ENCODE measurements at regions not wholly inside any gene's neighbourhood (a gene's known extent, or its start where the extent isn't known, plus 50 kb on each side); places are given as distances from the start of the nearest gene placed in this dataset.

DNA sequence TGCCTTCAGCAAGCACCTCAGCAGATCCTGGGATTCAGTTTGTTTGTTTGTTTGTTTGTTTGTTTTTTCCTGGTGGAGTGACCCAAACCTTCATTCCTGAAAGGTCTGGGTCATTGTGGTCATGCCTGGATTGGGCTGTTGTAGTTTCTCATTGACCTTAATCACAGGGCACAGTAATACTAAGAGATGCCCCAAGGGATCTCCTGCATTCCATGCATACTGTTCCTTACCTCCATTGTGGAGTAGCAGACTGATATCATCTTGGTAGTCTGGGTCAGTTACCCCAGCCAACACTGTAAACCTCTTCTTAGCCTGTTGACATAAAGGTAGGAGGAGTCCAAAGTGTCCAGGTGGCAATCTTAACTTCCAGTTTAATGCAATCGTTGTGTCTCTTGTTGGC, 1466.7 kb upstream of the CDH9 start:
- DNase-seq (ENCODE audit: low spot score): no peak

DNA sequence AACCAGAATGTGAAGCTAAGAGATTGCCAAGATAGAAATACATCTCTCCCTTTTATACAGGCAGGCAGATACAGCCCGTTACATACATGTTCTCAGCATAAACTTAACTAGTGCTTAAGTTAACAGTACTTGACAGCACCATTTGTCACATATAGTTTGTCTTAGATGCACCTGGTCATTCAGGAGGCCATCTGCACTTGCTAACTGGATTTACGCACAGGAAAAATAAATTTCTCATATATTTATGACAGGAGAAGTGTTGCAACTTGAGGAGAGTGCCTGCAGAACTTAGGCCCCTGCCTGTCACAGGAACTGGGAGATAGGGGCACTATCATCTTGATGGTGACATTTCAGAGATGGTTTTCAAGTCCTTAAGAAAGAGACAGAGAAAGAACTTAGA, 1462.1 kb upstream of the CDH9 start:
- no peak for DNase-seq (ENCODE audit: low spot score)

DNA sequence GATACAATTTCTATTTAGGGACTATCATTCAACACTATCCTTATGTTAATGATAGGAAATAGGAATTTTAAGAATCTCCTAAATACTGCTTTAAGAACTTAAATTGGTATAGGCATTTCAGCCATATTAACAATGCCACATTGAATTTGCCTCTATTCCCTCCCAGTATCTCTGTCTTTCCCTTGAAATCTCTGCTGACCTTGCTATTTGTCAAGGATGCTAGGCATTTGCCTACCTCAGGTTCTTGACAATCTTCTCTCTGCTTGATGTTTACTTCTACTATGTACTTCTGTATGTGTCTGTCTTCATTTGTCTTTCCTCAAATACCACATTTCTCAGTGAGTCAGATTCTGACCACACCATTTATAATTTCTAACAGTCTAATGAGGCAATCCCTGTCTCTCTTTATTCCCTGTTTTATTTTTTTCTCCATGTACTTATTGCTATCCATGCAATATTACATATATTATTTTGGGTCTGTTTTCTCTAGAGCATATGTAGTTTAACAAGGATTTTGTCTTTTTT, 1461.4 kb upstream of the CDH9 start:
- no peak for DNase-seq (ENCODE audit: low spot score)

DNA sequence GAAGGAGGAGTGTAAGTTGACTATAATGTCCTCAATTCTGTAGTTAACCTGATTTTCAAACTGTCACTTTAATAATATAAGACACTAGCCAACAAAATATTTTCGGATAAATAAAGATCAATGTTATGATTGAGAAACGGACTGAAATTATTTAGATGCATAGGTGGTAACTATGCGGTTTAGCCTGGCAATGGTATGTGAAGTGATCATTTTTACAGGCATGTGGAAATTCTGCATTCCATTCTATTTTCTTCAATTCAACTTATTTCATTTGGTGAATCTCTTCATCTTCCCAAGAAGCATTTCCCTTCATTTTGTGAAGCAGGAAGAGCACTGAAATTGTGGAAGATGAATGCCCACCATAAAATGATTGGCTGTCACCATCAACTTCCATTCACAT, 1457.5 kb upstream of the CDH9 start:
- no peak for DNase-seq (ENCODE audit: low spot score)

DNA sequence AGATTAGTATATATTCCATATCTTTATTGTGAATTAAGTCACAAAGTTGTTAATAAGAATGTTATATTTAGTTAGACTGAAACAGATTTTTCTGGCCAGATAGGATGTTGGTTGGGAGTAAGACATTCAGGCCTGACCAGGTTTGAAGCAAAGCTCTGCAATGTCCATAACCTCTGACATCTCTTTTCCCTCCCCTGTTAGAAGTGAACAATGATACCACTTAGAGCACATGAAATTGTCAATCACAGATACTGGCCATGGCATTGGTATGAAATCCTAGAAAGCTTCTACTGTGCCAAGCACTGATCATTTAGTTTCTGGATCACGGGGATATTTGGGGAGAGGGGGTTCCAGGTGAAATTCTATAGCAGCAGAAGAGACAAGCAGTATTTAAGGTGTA, 1455.1 kb upstream of the CDH9 start:
- no peak for DNase-seq (ENCODE audit: low spot score)

DNA sequence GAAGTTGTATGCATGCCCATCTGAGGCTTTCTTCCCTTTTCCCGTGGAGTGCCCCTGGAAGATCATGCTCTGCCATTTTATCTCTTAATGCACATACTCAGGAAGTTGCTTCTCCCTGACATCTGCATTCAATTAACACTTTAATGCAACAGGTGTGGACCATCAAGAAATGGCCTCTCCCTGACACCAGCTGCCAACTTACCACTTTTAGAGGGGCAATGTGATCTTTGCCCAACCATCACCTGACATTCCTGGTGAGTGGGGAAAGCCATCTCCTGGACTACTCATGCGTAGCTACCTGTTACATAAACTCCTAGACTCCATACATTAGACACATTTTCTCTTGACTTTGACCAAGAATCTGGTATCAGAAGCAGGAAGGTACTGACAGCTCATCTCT, 1450.4 kb upstream of the CDH9 start:
- DNase-seq (ENCODE audit: low spot score): no peak

DNA sequence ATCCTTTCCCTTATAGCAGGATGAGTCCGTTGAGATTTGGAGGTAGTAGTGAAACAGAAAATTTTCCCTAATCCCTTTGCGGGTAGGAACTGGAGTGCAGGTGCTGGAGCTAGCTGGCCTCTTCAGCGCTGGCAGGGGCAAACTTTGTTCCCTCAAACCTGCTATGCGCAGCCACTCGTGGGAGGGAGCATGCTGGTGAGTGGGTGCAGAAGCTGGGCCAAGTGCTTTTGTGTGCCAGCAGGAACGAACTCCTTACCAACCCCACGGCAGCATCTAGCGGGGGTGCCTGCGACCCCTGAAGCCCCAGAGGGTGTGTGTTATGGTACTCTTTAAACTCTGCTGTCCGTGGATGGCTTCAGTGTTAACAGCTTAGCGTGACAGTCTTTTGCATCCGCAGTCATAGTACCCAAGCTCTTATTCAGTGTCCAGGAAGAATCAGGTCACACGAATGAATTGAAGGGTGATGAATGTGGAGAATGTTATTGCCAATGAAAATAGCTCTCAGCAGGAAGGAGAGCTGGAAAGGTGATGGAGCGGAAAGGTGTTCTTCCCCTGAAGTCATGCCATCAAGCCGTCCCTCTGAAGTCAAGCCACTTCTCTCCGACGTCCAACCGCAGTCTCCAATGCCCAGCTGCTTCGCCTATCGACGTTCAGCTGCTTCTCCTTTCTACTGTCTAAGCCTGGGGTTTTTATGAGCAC, 1445.1 kb upstream of the CDH9 start:
- DNase-seq (ENCODE audit: low spot score): no peak

DNA sequence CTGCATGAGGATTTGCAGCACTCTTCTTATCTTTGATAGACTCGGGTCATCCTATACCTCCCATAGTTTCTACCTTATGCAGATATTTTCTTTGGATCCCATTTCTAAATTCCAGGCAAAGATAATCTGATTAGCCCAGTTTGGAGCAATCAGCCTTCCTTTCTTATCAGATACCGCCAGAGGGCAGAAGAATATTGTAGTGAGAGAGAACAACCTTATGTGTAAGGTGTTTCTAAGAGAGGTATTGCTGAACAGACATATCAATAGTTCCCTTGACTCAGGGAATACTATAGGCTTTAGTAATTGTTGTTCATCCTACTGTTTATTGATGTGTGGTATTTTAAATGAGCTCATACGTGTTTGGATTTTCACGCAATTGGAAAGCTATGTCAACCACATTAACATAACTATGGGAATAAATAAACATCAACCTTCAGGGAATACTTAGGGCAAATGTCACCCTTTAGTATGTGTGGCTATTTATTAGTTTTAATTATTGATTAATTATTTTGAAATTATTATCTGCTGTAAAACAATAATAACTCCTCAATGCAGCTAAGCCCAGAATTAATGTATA, 1435.2 kb upstream of the CDH9 start:
- no peak for DNase-seq (ENCODE audit: low spot score)

DNA sequence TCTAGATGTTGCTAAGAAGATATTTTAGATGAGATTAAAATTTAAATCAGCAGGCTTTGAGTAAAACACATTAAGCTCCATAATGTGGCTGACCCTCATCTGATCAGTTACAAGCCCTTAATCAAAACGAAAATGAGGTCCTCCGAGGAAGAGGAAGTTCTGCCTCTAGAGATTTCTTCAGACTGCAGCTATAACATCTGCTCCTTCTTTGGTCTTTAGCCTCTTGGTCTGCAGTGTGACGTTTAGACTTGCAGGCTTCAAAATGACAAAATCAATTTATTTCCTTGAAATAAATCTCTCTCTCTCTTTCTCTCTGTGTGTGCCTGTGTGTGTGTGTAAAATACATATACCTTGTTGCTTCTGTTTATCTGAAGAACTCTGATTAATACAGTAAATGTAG, 1429.8 kb upstream of the CDH9 start:
- no peak for DNase-seq (ENCODE audit: low spot score)

DNA sequence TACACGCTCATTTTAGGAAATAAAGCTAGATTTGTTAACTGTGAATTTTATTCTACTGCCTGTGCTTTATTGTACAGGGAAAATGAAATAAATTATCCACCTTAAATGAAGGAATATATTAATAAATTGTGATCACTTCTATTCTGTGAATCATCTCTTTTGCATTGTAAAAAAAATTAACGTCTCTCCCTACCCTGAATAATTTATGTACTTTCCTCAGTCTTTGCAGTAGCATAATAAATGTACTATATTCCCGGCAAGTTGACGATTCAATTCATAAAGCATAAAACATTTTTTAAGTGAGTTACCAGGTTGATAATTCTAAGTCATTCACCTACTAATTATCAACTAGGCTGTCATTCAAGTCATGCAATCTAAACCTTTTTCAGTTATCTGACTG, 1425.3 kb upstream of the CDH9 start:
- DNase-seq (ENCODE audit: low spot score): no peak

DNA sequence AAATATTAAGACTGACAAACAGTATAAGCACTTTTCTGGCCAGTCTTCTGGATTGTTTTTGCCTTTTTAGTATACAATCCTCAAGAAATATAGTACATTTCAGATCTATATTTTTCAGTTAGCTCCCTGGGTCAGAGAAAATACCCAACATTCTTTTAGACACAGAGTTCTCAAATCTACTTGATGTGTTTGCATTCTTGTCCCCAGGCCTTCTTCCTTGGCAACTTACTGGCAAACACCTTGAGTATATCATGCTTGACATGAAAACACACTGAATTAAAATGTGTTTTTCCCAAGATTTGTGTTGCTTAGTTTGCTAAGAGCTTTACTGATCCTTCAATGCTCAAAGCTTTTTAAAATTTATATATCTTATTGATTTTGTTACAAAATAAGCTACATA, 1413.1 kb upstream of the CDH9 start:
- DNase-seq (ENCODE audit: low spot score): no peak

DNA sequence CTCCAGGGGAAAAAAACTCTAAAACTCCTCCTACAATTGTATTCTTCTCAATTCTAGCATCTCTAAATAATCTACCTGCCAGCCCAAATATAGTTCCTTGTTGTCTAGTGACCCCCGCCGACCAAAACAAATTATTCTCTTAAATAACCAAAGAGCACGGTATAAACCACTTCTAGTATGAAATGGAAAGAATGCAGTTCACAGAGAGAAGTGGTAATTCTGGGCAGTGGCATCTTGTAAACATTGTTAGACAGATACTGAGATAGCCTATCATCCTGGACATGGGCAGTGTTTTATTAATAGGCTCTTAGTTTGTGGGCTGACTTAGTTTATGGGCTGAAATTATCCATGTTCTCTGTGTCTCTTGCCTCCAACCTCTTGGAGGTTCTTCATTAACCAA, 1412.6 kb upstream of the CDH9 start:
- DNase-seq (ENCODE audit: low spot score): no peak

DNA sequence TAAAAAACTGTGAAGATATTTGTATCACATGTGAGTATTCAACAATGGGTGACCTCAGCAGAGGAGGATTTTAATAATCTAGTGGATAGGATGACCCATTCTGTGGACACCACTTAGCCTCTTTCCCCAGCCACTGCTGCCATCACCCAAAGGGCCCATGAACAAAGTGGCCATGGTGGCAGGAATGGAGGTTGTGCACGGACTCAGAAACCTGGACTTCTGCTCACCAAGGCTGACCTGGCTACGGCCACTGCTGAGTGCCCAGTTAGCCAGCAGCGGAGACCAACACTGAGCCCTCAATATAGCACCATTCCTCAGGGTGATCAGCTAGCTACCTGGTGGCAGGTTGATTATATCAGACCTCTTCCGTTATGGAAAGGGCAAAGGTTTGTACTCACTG, 1410.4 kb upstream of the CDH9 start:
- DNase-seq (ENCODE audit: low spot score): no peak

DNA sequence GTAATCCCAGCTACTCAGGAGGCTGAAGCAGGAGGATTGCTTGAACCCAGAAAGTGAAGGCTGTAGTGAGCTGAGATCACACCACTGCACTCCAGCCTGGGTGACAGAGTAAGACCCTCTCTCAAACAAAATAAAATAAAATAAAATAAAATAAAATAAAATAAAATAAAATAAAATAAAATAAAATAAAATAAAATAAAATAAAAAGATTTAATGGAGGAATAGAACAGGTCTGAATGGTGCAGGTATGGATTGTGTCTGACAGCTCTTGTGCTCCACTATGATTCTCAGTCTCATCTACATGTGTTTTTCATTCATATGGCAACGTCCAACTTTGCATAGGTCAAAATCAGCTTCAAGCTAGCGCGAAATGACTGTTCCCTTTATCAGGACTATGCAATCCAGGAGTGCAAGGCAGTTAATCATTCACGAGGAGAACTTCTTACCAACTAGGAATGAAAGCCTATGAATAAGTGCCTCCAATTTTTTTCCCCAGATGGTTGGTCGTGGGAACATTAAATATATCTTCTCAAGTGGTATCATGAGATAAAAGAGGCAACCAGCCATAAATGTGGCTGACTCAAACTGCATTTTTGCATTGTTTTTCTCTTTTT, 1392.3 kb upstream of the CDH9 start:
- no peak for DNase-seq (ENCODE audit: low spot score)

DNA sequence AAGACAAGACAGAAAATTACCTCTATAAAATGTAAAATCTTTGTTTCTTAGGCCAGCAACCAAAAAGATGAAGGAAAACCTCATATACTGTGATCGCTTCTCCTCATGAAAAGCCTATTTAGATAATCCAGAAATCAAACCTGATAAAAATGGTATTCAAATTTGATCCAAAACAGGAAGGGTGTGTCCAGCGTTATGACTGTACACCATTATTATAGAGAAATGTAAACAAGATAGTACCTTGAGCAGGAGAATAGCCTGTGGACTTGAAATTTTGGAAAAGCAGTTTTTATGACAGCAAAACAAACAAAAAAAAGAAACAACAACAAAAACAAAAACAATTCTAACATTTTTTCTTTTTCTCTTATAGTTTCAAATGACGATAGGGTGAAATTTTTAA, 1382.8 kb upstream of the CDH9 start:
- no peak for DNase-seq (ENCODE audit: low spot score)

DNA sequence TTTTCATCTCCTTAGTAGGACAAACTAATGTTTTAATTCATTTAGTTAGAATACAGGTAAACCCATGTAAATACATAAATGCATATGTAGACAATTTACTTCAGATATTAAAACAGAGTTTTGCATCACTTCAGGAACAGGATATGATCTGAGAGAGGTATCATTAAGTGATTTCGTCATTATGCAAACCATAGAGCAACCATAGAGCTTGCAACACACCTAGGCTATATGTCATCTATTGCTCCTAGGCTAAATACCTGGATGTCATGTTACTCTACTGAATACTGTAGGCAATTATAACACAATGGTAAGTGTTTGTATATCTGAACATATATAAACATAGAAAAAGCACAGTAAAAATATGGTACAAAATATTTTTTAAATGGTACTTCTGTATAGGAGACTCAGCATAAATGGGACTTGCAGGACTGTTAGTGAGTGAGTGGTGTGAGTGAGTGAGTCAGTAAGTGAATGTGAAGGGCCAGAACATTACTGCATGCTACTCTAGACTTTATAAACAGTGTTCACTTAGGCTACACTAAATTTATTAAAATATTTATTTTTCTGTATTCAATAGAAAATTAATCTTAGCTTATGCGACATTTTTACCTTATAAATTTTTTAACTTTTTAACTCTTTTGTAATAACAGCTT, 1377.5 kb upstream of the CDH9 start:
- DNase-seq (ENCODE audit: low spot score): no peak

DNA sequence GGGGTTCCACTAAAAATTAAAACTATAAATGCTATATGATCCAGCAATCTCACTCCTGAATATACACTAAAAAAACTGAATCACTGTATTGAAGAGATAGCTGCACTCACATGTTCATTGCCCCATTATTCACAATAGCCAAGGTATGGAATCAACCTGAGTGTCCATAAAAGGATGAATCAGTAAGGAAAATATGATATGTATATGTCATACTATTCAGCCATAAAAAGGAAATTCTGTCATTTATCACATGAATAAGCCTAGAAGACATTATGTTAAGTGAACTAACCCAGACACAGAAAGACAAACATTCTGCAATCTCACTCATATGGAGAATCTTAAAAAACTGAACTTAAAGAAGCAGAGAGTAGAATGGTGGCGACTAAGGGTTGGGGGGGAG, 1376.2 kb upstream of the CDH9 start:
- no peak for DNase-seq (ENCODE audit: low spot score)

DNA sequence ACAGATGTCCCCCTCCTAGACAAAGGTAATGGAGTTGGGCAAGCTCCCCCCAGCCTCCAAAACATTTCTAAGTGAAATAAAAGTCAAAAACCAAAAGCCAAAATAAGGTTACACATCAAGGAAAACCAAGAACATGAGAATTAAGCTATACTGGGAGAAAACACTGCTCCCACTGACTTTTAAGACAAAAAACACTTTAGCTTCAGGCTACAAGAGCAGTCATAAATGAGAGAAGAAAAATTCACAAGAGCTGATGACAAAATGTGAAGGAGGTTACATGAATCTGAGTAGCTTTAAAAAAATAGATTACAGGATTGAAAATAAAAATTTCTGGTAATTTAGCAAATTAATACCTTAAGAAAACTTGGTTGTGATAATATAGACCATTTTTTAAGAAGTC, 1370.3 kb upstream of the CDH9 start:
- DNase-seq (ENCODE audit: low spot score): no peak

DNA sequence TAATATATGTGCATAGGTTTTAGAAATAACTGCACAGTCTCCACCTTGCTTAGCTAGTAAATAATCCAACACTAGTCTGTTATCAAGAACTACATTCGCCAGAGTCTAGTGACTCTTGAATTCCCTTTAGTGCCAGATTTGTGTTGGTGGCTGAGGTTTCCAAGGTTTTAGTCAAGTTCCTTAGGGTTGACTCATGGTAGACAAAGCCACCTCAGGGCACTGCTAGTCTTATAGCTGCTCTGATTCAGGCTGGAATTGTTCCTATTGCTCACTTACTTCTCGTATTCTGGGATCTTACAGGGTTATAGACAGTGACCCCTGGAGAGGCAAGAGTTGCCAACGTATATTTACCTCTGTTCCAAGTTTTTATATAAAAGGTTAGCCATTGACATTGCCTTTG, 1369.8 kb upstream of the CDH9 start:
- no peak for DNase-seq (ENCODE audit: low spot score)

DNA sequence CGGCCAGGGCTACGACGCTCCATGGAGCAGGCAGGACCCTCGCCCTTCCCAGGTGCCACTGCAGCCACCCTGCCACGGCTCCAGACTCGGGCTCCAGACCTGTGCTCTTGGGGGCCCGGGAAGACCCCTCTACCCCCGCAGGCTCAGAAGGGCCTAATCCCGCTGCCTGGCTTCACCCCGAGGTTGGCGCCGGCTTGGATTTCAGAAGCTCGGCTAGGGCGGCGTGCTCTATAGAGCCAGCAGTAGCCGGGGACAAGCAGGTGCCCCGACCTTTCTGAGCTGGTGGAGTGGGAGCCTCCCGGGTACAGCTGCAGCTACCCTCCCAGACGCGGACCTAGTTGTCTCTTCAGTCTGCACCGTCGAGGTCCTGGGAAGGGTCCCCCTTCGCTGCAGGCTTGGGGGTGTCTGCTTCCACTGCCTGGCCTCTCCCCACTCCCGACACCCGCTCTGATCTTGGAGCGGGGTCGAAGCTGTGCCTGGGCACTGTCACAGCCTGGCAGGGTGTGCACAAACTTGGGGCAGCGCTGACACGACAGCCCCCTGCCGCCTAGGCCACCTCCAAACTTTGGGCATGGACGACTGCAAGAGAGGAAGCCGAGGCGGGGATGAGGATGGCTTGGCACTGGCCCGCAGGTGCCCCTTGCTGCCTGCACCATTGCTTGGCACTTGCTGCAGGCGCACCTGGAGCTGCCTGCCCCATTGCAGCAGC, 1366.1 kb upstream of the CDH9 start:
- no peak for DNase-seq (ENCODE audit: low spot score)

DNA sequence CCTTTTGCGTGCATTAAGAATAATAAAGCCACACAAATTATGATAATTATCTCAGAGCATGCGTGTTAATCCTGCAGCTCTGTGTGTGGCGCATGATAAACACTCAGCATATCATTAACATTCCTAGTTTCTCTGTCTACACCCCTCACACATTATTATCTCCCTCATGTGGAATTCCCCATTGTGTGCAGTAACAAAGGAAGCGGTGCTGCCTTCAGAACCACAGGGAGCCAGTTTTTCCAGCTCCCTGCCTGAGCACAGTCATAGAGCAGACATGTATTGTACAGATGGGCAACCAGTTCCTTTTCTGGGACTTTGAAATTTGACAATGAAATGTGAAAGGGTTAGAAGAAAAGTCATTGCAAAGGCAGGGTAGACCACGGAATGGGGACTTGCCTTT, 1365.5 kb upstream of the CDH9 start:
- no peak for DNase-seq (ENCODE audit: low spot score)

DNA sequence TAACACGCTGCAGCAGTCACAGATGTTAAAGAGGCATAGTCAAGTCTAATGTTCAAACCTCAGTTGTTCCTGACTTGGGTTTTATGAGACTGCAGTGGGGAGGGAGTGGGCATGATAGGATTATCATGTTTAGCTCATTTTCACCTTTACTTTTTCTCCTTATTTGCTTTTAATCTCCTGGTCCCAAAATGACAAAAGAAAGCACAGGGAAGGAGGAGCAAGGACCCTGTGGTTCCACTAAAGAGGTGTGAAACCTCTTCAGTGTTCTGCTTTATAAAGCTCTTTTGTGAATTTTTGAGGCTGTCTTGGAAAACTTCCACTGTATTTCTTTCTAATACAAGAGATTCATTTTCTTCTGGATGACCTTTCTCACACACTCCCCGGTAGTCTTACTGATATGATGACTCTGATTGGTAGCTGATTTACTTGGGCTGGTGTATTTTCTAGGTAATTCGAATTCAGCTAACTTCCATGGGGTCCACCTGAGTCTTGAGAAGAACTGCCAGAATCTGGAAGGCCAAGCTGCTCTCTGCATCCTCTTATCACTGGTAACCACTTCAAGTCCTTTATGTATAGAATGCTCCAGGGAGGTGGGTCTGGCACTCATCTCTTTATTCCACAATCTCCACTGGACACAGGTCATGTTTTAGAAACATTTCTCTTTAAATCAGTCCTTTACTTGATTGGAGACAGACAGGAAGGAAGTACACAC, 1364.4 kb upstream of the CDH9 start:
- DNase-seq (ENCODE audit: low spot score): no peak
